T1000 (cell line): ENCODE measurements at regions not wholly inside any gene's neighbourhood (a gene's known extent, or its start where the extent isn't known, plus 50 kb on each side); places are given as distances from the start of the nearest gene placed in this dataset.
"Not testable (repeated sequence)": the region's sequence is repeated elsewhere in the genome, so short reads cannot be mapped to it uniquely, and the experiment has no call there.

Experiments used
- DNase-seq: peaks from one replicate; lab custom pipeline; 2025; ENCODE audit warnings: mixed read lengths; lab: John Stamatoyannopoulos, UW

DNA sequence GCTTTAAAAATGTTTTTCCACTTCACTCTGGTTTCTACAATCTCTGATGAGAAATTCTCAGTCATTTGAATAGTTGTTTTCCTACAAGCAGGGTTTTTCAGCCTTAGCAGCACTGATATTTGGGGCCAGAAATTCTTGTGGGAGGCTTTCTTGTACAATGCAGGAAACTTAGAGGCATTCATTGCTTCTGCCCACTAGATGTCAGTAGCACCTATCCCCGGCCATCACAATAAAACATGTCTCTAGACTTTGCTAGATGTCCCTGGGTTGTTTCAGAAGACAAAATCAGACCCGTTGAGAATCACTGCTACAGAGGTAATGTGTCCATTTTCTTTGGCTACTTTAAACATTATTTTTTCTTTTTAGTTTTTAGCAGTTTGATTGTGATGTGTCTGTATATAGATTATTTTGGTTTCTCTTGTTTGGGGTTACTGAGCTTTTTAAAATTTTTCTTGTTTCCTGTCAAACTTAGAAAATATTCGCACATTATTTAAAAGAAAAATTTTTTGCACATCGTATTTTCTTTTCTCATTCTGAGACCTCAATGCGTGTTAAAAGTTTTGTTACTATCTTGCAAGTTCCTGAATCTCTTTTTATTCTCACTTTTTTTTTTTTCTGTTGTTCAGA is 60.8 kb upstream of the CCDC179 start:
- DNase-seq = peak; percentile 1

- no peak for DNase-seq
Measured at GRCh38 chr11:22922672-22923071, 62.4 kb upstream of the CCDC179 start.

- DNase-seq = no peak
Measured at GRCh38 chr11:22923561-22923960, 63.3 kb upstream of the CCDC179 start.

DNA sequence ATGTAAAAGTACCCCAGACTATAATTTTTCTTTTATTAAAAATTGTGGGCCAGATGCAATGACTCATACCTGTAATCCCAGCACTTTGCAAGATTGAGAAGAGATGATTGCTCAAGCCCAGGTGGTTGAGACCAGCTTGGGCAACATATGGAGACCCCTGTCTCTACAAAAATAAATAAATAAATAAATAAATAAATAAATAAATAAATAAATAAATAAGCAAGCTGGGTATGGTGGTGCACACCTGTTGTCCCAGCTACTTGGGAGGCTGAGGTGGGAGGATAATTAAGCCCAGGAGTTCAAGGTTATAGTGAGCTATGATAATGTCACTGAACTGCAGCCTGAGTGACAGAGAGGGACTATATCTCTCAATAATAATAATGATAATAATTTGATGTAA is 66.1 kb upstream of the CCDC179 start:
- no peak for DNase-seq

GRCh38 chr11:22927793-22928192 is 67.5 kb upstream of the CCDC179 start:
- DNase-seq = no peak

DNA sequence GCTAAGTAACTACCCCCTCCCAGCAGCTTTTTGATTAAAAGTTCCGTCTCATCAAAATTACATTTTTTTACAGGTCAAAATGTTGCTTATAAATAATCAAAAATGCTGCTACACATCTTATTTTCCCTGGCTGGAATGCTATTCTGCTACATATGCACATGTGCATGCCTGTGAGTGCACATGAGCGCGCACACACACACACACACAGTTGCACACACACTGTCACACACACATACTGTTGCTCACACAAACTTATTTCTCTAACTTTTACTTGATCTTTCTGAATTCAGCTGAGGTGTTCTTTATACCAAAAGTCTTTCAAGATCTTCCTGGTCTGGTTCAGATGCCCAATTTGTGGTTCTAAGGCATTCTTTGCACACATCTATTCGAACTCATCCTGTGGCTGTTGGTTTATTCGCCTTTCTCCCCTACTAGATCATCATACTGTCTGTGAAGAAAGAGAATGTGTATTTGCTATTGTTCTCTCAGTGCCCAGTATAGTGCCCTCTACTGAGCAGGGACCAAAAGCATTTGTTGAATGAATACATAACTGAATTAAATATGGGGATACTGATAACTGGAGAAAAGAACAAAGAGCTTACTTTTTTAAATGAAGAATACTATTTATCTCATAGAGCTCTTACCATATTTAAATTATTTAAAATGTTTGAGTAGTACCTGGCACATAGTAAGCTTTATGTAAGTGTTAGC is 68.1 kb upstream of the CCDC179 start:
- no peak for DNase-seq

DNA sequence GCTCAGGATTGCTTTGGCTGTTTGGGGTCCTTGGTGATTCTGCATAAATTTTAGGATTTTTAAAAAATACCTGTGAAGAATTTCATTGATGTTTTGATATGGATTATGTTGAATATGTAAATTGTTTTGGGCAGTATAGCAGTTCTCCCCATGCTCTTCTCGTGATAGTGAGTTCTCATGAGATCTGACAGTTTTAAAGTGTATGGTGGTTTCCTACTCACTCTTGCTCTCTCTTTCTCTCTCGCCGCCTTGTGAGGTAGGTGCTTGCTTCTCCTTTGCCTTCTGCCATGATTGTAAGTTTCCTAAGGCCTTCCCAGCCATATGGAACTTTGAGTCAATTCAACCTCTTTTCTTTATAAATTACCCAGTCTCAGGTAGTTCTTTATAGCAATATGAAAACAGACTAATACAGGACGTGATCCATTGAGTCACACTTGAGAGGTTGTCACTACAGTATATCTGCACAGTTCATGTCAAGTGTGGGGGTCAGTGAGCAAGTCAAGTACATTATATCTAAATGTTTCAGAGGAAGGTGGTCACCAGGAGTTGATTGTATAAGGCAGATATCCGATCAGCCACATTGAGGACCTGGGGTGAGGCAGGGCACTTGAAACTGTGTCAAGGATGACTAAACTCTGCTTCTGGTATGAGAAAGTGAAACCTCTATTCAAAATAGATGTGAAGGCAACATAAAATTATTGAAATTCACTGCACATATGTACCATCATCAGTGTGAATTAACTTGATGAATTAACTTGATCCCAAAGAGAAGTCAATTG is 70.7 kb upstream of the CCDC179 start:
- no peak for DNase-seq

DNA sequence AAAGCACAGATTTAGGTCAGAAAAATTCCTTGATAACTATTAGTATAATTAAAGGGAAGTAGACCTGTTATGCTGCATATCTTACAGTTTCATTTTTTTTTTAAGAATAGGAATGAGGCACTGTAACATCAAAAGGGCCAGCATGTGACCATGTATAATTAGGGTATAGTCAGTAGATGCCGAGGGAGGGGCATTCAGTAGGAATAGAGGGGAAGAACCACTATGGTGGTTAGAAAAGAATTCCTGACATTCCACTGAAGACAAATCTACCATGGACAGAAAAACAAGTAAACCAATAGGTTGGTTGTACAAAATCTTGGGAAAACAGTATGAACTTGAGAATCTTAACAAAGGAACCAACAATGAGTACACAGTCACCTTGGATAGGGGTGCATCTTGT is 78.4 kb upstream of the CCDC179 start:
- DNase-seq = no peak

DNA sequence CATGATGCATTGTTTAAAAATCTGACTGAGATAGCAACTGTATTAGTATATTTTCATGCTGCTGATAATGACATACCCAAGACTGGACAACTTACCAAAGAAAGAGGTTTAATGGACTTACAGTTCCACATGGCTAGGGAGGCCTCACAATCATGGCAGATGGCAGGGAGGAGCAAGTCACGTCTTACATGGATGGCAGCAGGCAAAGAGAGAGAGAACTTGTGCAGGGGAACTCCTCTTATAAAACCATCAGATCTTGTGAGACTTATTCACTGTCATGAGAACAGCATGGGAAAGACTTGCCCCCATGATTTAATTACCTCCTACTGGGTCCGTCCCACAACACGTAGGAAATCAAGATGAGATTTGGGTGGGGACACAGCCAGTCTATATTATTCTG is 81.3 kb upstream of the CCDC179 start:
- not testable (repeated sequence) for DNase-seq

- no peak for DNase-seq
Measured at GRCh38 chr11:22957786-22958185, 97.5 kb upstream of the CCDC179 start.

DNA sequence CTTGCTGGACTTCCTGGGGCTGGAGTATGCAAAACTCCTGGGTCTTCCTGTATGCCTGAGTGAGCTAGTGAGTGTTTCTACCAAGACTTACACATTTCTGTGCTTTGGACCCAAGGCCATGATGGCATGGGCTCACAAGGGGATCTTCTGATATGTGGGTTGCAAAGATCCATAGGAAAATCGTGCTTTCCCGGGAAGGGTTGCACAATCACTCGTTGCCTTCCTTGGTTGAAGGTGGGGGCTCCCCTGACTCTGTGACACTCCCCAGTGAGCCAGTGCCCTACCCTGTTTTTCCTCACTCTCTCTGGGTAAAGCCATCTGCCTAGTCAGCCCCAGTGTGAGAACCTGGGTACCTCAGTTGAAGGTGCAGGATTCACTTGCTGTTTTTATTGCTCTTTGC is 114.0 kb upstream of the CCDC179 start:
- DNase-seq = no peak

DNA sequence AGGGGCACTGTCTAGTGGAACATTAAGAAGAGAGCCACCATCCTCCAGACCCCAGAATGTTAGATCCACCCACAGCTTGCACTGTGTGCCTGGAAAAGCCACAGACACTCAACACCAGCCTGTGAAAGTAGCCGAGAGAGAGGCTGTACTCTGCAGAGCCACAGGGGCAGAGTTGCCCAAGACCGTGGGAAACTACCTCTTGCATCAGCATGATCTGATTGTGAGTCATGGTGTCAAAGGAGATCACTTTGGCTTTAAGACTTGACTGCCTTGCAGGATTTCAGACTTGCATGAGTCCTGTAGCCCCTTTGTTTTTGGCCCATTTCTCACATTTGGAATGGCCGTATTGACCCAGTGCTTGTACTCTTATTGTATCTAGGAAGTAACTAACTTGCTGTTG is 115.9 kb upstream of the CCDC179 start:
- DNase-seq = peak; percentile 9

GRCh38 chr11:22982903-22983302 is 122.6 kb upstream of the CCDC179 start:
- DNase-seq = no peak

GRCh38 chr11:22984045-22984444 is 123.8 kb upstream of the CCDC179 start:
- no peak for DNase-seq

GRCh38 chr11:22989371-22989770 is 129.1 kb upstream of the CCDC179 start:
- no peak for DNase-seq

- no peak for DNase-seq
Measured at GRCh38 chr11:22991196-22991595, 130.9 kb upstream of the CCDC179 start.

GRCh38 chr11:23006730-23007129 is 146.5 kb upstream of the CCDC179 start:
- no peak for DNase-seq

DNA sequence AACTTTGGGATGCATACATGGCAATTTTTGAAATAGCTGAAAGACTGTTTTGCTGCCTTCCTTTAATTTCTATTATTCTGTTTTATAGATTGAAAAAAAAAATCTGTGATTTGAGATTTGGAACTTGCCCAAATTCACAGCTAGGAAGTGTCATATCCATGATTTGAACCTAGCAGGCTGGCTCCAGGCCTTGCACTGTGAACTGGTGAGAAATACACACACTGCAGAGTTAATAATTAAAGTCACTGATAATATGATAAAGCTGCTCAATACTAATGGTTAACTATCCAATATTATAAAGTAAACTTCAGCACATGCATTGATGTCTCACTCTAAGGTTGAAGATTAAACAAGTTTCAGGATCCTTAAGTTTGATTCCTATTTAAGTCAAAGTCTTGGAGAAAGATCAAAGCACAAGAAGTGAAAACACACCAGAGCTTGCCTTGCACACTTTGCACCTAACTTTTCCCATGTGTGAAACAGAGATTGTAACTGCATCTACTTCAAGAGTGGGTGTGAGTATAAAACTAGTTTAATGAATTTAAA is 150.6 kb upstream of the CCDC179 start:
- DNase-seq = no peak

GRCh38 chr11:23012930-23013329 is 152.7 kb upstream of the CCDC179 start:
- DNase-seq = no peak

- DNase-seq = no peak
Measured at GRCh38 chr11:23013509-23013908, 153.2 kb upstream of the CCDC179 start.

- no peak for DNase-seq
Measured at GRCh38 chr11:23021287-23021863, 161.1 kb upstream of the CCDC179 start.

GRCh38 chr11:23022854-23023253 is 162.6 kb upstream of the CCDC179 start:
- no peak for DNase-seq
